ENCODE measurements at regions not wholly inside any gene's neighbourhood (a gene's known extent, or its start where the extent isn't known, plus 50 kb on each side); places are given as distances from the start of the nearest gene placed in this dataset.

GRCh38 chr16:56097306-56097705, 94.0 kb upstream of the GNAO1 start:
- TF ChIP-seq CTCF (conservative IDR thresholded peaks at IDR 0.05 in 1 of 2, IDR thresholded peaks at IDR 0.05 in 1 of 2; ENCODE audit: low read depth in 1 of 2, low read length in 2 of 2) (no peak), EZH2 (IDR thresholded peaks at IDR 0.05; ENCODE audit: low read length, missing control alignments) (no peak)
